Activated CD4-positive, alpha-beta memory T cell treated with anti-CD3 and anti-CD28 coated beads for 36 hours (primary cell): ENCODE measurements at regions not wholly inside any gene's neighbourhood (a gene's known extent, or its start where the extent isn't known, plus 50 kb on each side); places are given as distances from the start of the nearest gene placed in this dataset.
"Not testable (repeated sequence)": the region's sequence is repeated elsewhere in the genome, so short reads cannot be mapped to it uniquely, and the experiment has no call there.

Source experiments
- CTCF ChIA-PET: fragments of 350-600 bp; sonication (Branson Sonifier 250); formaldehyde crosslinking; loops from one replicate; lab custom pipeline; 2021; ENCODE audit warnings: antibody characterized with exemption, inconsistent platforms; lab: Charles Lee
- POLR2A ChIA-PET: fragments of 350-600 bp; sonication (Branson Sonifier 250); formaldehyde crosslinking; loops from one replicate; lab custom pipeline; 2021; ENCODE audit warnings: antibody characterized with exemption; lab: Charles Lee
- DNase-seq: peaks from one replicate; pipeline ENCODE4 v3.0.0-alpha.2; 2020
- H3K27ac Mint-ChIP-seq: one replicate; pipeline ENCODE4 v1.8.0; 2021; ENCODE audit warnings: mixed read lengths
- H3K27me3 Mint-ChIP-seq: one replicate; pipeline ENCODE4 v1.8.0; 2021; ENCODE audit warnings: mixed read lengths
- H3K36me3 Mint-ChIP-seq: one replicate; pipeline ENCODE4 v1.8.0; 2021; ENCODE audit warnings: mixed read lengths
- H3K4me1 Mint-ChIP-seq: one replicate; pipeline ENCODE4 v1.8.0; 2021; ENCODE audit warnings: low read depth, mixed read lengths
- H3K4me3 Mint-ChIP-seq: one replicate; pipeline ENCODE4 v1.8.0; 2021; ENCODE audit warnings: mild to moderate bottlenecking, mixed read lengths
- H3K9me3 Mint-ChIP-seq: one replicate; pipeline ENCODE4 v1.8.0; 2021; ENCODE audit warnings: mixed read lengths
- intact Hi-C: fragments of 100-400 bp; cut with micrococcal nuclease; formaldehyde crosslinking; loops from one replicate; pipeline ENCODE4 v1.15.1; 2023

GRCh38 chr21:27362249-27362648 lies 395.4 kb upstream of the ADAMTS5 start:
- intact Hi-C loops = no loop called here
- Mint-ChIP-seq H3K4me1 (no peaks in the 10 kb centered on the region), H3K27me3 (no peaks in the 10 kb centered on the region), H3K27ac (no peak overlapping the region), H3K4me3 (no peak overlapping the region), H3K36me3 (no peaks in the 10 kb centered on the region), H3K9me3 (peaks cover 4% of the 10 kb centered on the region)
- no peak for DNase-seq
- ChIA-PET POLR2A (no interaction called here), CTCF (no interaction called here)

GRCh38 chr21:27359141-27359540 lies 392.3 kb upstream of the ADAMTS5 start:
- no peaks in the 10 kb centered on the region for H3K27me3 Mint-ChIP-seq
- DNase-seq = no peak
- H3K4me1 Mint-ChIP-seq = no peaks in the 10 kb centered on the region
- no peak overlapping the region for H3K27ac Mint-ChIP-seq
- ChIA-PET POLR2A (no interaction called here), CTCF (no interaction called here)
- H3K36me3 Mint-ChIP-seq = no peaks in the 10 kb centered on the region
- intact Hi-C loops = no loop called here
- H3K4me3 Mint-ChIP-seq = no peak overlapping the region
- peaks cover 3% of the 10 kb centered on the region for H3K9me3 Mint-ChIP-seq

- intact Hi-C loops = no loop called here
- DNase-seq = no peak
- H3K27ac Mint-ChIP-seq = no peak overlapping the region
- no peaks in the 10 kb centered on the region for H3K4me1 Mint-ChIP-seq
- H3K27me3 Mint-ChIP-seq = no peaks in the 10 kb centered on the region
- no peak overlapping the region for H3K4me3 Mint-ChIP-seq
- no peaks in the 10 kb centered on the region for H3K36me3 Mint-ChIP-seq
- ChIA-PET POLR2A (no interaction called here), CTCF (no interaction called here)
- H3K9me3 Mint-ChIP-seq = peaks cover 10% of the 10 kb centered on the region
Observed at GRCh38 chr21:27352885-27353284, 386.0 kb upstream of the ADAMTS5 start.

GRCh38 chr21:27346041-27346448 lies 379.2 kb upstream of the ADAMTS5 start:
- intact Hi-C loops = no loop called here
- H3K27ac Mint-ChIP-seq = no peak overlapping the region
- peaks cover 3% of the 10 kb centered on the region for H3K9me3 Mint-ChIP-seq
- no peak overlapping the region for H3K4me3 Mint-ChIP-seq
- no peaks in the 10 kb centered on the region for H3K4me1 Mint-ChIP-seq
- no peaks in the 10 kb centered on the region for H3K36me3 Mint-ChIP-seq
- ChIA-PET CTCF (no interaction called here), POLR2A (no interaction called here)
- DNase-seq = no peak
- no peaks in the 10 kb centered on the region for H3K27me3 Mint-ChIP-seq

- intact Hi-C loops = no loop called here
- Mint-ChIP-seq H3K4me3 (no peak overlapping the region), H3K27me3 (no peaks in the 10 kb centered on the region), H3K4me1 (no peaks in the 10 kb centered on the region), H3K36me3 (no peaks in the 10 kb centered on the region), H3K9me3 (peaks cover 3% of the 10 kb centered on the region), H3K27ac (no peak overlapping the region)
- ChIA-PET POLR2A (no interaction called here), CTCF (no interaction called here)
- DNase-seq = no peak
Observed at GRCh38 chr21:27339902-27340301, 373.0 kb upstream of the ADAMTS5 start.

- H3K27me3 Mint-ChIP-seq, H3K4me1 Mint-ChIP-seq, H3K27ac Mint-ChIP-seq, POLR2A ChIA-PET, H3K36me3 Mint-ChIP-seq, H3K9me3 Mint-ChIP-seq, intact Hi-C loops, CTCF ChIA-PET, H3K4me3 Mint-ChIP-seq, DNase-seq: not testable (repeated sequence)
Observed at GRCh38 chr21:27338007-27338406, 371.1 kb upstream of the ADAMTS5 start.

- Mint-ChIP-seq H3K27ac (no peak overlapping the region), H3K36me3 (no peaks in the 10 kb centered on the region), H3K4me3 (no peak overlapping the region), H3K9me3 (peaks cover 15% of the 10 kb centered on the region), H3K4me1 (no peaks in the 10 kb centered on the region), H3K27me3 (no peaks in the 10 kb centered on the region)
- no peak for DNase-seq
- ChIA-PET POLR2A (no interaction called here), CTCF (no interaction called here)
- intact Hi-C loops = no loop called here
Observed at GRCh38 chr21:27333096-27333495, 366.2 kb upstream of the ADAMTS5 start.

GRCh38 chr21:27329255-27329851 lies 362.5 kb upstream of the ADAMTS5 start:
- H3K36me3 Mint-ChIP-seq = no peaks in the 10 kb centered on the region
- H3K4me3 Mint-ChIP-seq = no peak overlapping the region
- ChIA-PET POLR2A (no interaction called here), CTCF (no interaction called here)
- H3K27ac Mint-ChIP-seq = no peak overlapping the region
- no peak for DNase-seq
- H3K9me3 Mint-ChIP-seq = peaks cover 15% of the 10 kb centered on the region
- no peaks in the 10 kb centered on the region for H3K4me1 Mint-ChIP-seq
- intact Hi-C loops = no loop called here
- H3K27me3 Mint-ChIP-seq = no peaks in the 10 kb centered on the region

- H3K4me1 Mint-ChIP-seq = no peaks in the 10 kb centered on the region
- H3K9me3 Mint-ChIP-seq = peaks cover 10% of the 10 kb centered on the region
- no peak overlapping the region for H3K4me3 Mint-ChIP-seq
- intact Hi-C loops = no loop called here
- H3K27me3 Mint-ChIP-seq = no peaks in the 10 kb centered on the region
- CTCF ChIA-PET = no interaction called here
- DNase-seq = no peak
- POLR2A ChIA-PET = no interaction called here
- no peak overlapping the region for H3K27ac Mint-ChIP-seq
- H3K36me3 Mint-ChIP-seq = no peaks in the 10 kb centered on the region
Observed at GRCh38 chr21:27326301-27326700, 359.4 kb upstream of the ADAMTS5 start.

- POLR2A ChIA-PET = no interaction called here
- no peaks in the 10 kb centered on the region for H3K27me3 Mint-ChIP-seq
- CTCF ChIA-PET = no interaction called here
- H3K27ac Mint-ChIP-seq = no peak overlapping the region
- intact Hi-C loops = no loop called here
- H3K4me3 Mint-ChIP-seq = no peak overlapping the region
- H3K36me3 Mint-ChIP-seq = no peaks in the 10 kb centered on the region
- DNase-seq = no peak
- peaks cover 5% of the 10 kb centered on the region for H3K9me3 Mint-ChIP-seq
- H3K4me1 Mint-ChIP-seq = no peaks in the 10 kb centered on the region
Observed at GRCh38 chr21:27323331-27323730, 356.4 kb upstream of the ADAMTS5 start.

GRCh38 chr21:27321791-27322190 lies 354.9 kb upstream of the ADAMTS5 start:
- Mint-ChIP-seq H3K9me3 (peaks cover 3% of the 10 kb centered on the region), H3K27ac (no peak overlapping the region), H3K36me3 (no peaks in the 10 kb centered on the region), H3K27me3 (no peaks in the 10 kb centered on the region), H3K4me3 (no peak overlapping the region), H3K4me1 (no peaks in the 10 kb centered on the region)
- CTCF ChIA-PET = no interaction called here
- no peak for DNase-seq
- intact Hi-C loops = no loop called here
- POLR2A ChIA-PET = no interaction called here

- intact Hi-C loops = no loop called here
- Mint-ChIP-seq H3K36me3 (no peaks in the 10 kb centered on the region), H3K9me3 (peaks cover 6% of the 10 kb centered on the region), H3K4me3 (no peak overlapping the region), H3K27me3 (no peaks in the 10 kb centered on the region), H3K27ac (no peak overlapping the region), H3K4me1 (no peaks in the 10 kb centered on the region)
- DNase-seq = no peak
- ChIA-PET CTCF (interaction anchor here (0.6 kb wide), 1 partner anchor 1424 kb away, joined by 3 read pairs; no protein-coding TSS in a partner anchor), POLR2A (no interaction called here)
Observed at GRCh38 chr21:27320868-27321267, 354.0 kb upstream of the ADAMTS5 start.

GRCh38 chr21:27317601-27318000 lies 350.7 kb upstream of the ADAMTS5 start:
- peaks cover 14% of the 10 kb centered on the region for H3K9me3 Mint-ChIP-seq
- CTCF ChIA-PET, H3K27ac Mint-ChIP-seq, DNase-seq, H3K36me3 Mint-ChIP-seq, POLR2A ChIA-PET, H3K27me3 Mint-ChIP-seq, H3K4me3 Mint-ChIP-seq, intact Hi-C loops, H3K4me1 Mint-ChIP-seq: not testable (repeated sequence)
